ENCODE measurements at regions not wholly inside any gene's neighbourhood (a gene's known extent, or its start where the extent isn't known, plus 50 kb on each side); places are given as distances from the start of the nearest gene placed in this dataset.

- peak; percentile 75 for DNase-seq
These were observed 123.9 kb upstream of the PHACTR1 start for GRCh38 chr6:12592634-12593033.

- DNase-seq = no peak
These were observed 122.6 kb upstream of the PHACTR1 start for GRCh38 chr6:12593771-12594529.

- DNase-seq = no peak
These were observed 122.1 kb upstream of the PHACTR1 start for GRCh38 chr6:12594530-12594893.

DNA sequence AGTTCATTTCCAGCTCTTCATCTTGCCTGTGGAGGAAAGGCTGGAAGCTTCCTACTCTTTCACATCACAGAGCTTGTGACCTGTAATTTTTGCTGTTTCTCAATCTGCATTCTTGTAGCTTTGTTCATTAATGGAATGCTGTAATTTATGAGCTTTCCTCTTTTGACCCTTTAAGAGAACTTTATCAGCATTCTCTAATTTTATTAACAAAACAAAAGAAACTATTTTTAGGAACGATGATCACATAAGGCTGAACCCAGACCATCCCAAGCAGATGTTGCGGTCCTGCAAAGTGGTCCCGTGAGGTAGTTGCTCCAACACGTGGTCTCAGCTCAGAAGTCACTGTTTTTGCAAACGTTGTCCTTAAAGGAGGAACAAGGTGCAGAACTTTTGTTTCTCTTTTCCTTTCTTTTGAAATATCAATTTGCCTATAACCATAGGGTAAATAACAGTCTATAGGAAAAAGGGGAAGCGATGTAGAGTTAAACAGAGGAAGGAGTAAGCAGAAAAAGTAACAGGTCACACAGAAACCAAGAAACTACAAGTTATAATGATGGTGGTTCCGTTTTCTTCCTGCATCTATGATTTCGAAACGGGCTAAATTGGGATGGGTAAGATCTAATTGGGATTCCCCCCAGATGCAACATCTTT lies 121.3 kb upstream of the PHACTR1 start:
- peak; percentile 48 for DNase-seq

DNA sequence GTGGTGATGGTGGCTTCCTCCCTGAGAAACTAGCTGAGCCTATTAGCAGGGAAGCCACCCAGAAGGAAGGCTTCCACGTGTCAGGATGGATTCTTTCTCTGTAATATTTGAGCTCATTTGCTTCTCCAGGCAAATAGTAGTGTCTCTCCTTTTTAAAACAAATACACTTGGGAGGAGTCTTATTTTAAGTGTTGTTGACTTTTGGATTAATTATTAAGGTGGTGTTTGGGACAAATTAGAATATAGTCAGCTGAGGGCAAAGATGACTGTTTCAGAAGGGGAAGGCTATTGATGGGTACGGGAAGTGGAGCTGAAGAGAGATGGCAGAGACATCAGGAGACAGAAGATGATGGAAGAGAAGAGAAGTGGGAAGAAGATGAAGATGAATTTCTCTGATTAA lies 119.8 kb upstream of the PHACTR1 start:
- DNase-seq = no peak

DNA sequence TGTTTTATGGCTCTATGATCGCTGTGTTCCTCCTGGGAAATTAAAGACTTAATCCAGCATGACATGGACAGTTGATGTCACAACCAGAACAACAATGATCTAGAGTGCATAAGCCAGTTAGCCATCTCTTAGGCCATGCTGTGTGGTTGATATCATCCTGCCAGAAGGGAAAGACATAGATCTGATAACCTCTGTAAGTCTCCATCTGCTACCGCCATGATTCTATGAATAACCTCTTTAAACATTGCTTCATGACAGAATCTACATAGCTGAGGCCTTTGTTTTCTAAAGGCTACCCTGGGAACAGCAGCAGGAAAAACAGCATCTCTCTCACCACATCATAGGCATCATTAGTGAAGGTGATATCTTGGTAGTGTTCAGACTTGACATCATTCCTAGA lies 117.6 kb upstream of the PHACTR1 start:
- no peak for DNase-seq

DNA sequence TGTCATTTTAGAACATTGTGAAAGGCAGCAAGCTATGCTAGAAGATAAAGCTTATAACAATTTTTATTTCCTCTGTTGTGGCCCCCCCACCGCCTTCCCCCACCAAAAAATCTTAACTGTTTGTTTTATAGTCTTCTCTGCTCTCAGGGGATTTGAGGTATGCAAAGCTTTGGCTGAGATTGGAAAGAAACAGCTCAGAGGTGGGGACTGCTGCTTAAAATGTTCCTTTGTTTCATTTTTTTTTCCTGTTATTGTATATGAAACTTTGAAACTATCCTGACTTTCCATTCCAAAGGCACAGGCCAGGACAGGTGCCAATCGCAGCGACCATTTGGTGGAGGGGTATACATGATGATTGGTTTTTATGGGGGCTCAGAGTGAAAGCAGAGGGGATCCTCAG lies 114.7 kb upstream of the PHACTR1 start:
- DNase-seq = peak; percentile 82

GRCh38 chr6:12602342-12602741 lies 114.2 kb upstream of the PHACTR1 start:
- DNase-seq = no peak

DNA sequence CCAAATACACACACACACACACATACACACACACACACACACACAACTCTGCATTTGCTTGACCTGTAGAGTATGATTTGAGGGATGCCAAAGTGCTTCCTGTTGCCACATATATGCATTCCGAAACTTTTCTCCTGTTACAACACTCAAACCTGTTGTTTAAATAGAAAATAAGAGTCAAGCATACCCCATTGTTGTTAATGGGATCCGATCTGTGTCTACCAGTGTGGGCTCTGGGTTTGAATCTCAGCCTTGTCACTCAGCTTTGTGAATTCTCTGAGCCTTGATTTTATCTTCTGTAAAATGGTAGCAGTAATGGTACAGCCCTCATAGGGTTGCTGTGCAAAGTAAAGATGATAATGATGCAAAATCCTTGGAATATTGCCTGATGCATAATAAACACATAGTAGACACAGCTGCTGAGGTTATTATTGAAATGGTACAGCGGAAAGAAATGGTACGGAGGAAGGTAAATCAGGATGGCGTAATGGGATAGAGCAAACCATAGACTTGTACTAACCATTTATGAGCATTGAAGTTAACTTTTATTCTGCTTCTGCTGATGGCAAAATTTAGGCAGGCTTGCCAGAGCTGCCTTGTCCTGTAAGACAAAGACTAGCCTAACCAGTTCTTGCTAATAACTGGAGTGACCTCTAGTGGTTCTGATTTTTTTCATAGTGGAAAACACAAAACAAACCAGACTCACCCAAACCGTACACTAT lies 113.5 kb upstream of the PHACTR1 start:
- peak; percentile 75 for DNase-seq

DNA sequence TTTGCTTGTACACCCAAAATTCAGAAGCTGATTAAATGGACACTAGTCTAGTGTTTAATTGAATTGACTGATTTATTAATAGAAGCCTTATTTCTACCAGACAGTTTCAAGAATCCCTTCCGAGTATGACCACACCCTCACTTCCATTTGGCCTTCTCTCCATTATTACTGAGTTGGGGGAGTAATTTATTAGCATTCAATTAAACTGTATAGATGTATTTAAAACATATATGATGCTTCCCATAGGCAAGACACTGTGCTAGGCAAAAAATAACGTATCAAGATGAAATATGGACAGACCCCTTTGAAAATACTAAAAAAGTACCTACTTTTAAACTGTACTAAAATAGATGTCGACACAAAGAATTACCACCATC lies 112.9 kb upstream of the PHACTR1 start:
- DNase-seq = no peak

DNA sequence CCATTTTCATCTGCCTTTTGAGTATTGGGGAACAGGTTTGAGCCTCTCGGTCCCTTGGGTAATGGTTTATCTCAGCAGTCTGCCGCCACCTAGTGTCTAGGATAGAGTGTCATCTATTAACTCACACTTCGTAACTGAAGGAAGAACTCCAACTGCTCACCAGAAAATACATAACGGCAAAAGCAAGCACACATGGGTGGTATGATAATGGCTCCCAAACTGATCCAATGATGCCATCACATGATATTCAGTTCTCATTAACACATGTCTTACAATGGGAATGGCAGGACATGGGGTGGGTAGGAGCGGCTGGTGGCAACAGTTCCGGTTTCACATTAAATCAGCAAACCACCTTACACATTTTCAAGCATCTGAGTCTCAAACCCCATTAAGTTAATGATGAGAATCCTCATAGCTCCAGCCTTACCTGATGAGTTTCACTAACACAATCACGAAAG lies 110.7 kb upstream of the PHACTR1 start:
- DNase-seq = peak; percentile 71

DNA sequence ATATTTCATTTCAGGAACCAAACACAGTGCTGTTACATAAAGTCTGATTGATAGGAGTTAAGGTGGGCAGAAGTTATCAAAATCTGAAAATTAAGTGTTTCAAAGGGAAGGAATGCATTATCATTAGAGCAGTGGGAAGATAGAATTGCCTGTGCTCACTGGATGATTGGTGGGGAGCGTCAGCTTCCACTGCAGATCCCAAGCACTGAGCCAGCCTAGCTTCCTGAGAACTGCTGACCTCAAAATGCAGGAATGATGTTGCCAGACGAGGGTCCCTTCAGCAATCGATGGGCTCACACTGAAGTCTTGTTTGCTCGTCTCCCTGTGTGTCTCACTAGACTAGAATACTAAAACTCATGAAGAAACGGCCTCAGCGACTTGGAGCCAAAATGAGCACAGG lies 110.0 kb upstream of the PHACTR1 start:
- no peak for DNase-seq

GRCh38 chr6:12608016-12608860 lies 108.3 kb upstream of the PHACTR1 start:
- peak; percentile 68 for DNase-seq

- DNase-seq = no peak
These were observed 107.7 kb upstream of the PHACTR1 start for GRCh38 chr6:12608874-12609273.

- no peak for DNase-seq
These were observed 106.8 kb upstream of the PHACTR1 start for GRCh38 chr6:12609751-12610150.

DNA sequence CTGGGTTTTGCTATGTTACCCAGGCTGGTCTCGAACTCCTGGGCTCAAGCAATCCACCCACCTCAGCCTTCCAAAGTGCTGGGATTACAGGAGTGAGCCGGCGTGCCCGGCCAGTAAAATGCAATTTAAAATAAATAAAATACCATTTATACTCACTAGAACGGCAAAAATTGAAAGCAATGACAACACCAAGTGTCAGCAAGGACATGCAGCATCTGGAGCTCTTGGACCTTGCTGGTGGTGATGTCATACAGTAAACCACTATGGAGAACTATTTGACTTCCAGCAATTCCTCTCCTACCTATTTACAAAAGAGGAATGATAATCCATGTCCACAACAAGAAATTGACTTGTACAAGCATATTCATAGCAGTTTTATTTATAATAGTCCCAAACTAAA lies 105.7 kb upstream of the PHACTR1 start:
- no peak for DNase-seq

DNA sequence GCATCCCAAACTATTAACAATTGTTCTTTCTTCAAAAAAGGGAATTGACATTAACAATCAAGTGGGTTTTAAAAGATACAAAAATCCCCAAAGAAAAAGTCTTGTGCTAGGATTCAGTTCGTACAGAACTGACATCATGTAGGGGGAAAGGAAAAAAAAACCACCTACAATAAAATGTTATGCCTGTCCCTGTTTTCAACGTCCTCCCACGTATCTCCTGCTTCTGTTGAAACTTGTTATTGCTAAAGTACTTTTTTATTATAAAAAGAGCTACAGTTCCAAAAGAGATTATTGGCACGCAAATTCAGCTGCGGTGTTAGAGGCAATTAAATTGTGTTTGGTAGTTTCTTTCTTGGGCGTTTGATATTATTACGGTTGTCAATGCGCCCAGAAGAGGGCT lies 102.8 kb upstream of the PHACTR1 start:
- DNase-seq = no peak

GRCh38 chr6:12614456-12614855 lies 102.1 kb upstream of the PHACTR1 start:
- DNase-seq = peak; percentile 53

GRCh38 chr6:12618296-12618695 lies 98.3 kb upstream of the PHACTR1 start:
- no peak for DNase-seq

DNA sequence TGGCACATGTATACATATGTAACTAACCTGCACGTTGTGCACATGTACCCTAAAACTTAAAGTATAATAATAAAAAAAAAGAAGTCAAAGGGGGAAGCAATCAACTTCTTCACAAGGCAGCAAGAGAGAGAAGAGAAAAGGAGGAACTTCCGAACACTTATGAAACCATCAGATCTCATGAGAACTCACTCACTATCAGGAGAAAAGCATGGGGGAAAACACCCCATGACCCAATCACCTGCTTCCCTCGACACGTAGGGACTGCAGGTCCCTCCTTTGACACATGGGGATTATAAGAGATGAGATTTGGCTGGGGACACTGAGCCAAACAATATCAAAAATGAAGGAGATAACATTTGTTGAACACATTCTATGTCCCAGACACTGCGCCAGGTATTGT lies 94.8 kb upstream of the PHACTR1 start:
- DNase-seq = no peak

GRCh38 chr6:12622566-12622965 lies 94.0 kb upstream of the PHACTR1 start:
- no peak for DNase-seq

DNA sequence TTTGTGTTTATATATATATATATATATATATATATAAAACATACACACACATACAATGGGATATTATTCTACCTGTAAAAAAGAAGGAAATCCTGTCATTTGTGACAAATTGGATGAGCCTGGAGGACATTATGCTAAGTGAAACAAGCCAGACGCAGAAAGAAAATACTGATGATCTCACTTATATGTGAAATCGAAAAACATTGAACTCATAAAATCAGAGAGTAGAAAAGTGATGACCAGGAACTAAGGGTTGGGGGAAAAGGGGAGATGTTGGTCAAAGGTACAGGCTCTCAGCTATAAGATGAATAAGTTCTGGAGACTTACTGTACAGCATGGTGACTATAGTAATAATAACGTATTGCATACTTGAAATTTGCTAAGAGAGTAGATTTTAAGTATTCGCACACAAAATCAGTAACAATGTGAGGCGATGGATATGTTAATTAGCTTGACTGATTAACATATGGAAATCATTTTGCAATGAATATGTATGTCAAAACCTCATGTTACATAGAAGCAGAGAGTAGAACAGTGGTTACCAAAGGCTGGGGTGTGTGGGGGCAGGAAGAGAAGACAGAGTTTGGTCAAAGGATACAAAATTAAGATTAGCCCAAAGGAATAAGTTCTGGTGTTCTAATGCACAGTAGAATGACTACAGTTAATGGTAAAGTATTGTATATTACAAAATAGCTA lies 92.3 kb upstream of the PHACTR1 start:
- DNase-seq = no peak
